IMR-90 (cell line): ENCODE measurements at regions not wholly inside any gene's neighbourhood (a gene's known extent, or its start where the extent isn't known, plus 50 kb on each side); places are given as distances from the start of the nearest gene placed in this dataset.

Experiments used
- ATAC-seq: fragments of 200-7000 bp; cut with Tn5 transposase; 2 replicates; pipeline ENCODE4 v1.9.1; 2020; ENCODE audit warnings: low read depth, mild to moderate bottlenecking, moderate library complexity
- BruUV-seq: library from RNA; stranded (reverse); fragments of 400-500 nt; replicated peaks from 2 replicates; lab custom pipeline; 2021; lab: Mats Ljungman, UMichigan
- CTCF ChIA-PET: fragments of 300-600 bp; formaldehyde crosslinking; extraction: SDS; loops from one replicate; lab custom pipeline; 2021; ENCODE audit warnings: antibody characterized with exemption; lab: Yijun Ruan, JAX
- POLR2A ChIA-PET: fragments of 300-600 bp; sonication (Branson Sonifier 250); formaldehyde crosslinking; loops from one replicate; lab custom pipeline; 2022; ENCODE audit warnings: antibody characterized with exemption; ENCODE audit not compliant: unreplicated experiment; lab: Charles Lee
- DNase-seq: peaks from one replicate; pipeline ENCODE4 v3.0.0; 2013
- H2AFZ ChIP-seq: replicated peaks from 2 replicates; pipeline ENCODE3; 2013; ENCODE audit warnings: low read length, mild to moderate bottlenecking; ENCODE audit not compliant: poor library complexity
- H2AK5ac ChIP-seq: 2 replicates; pipeline ENCODE4 v1.6.1; 2013; ENCODE audit warnings: low read depth, low read length, inconsistent platforms
- H2AK9ac ChIP-seq: replicated peaks from 2 replicates; pipeline ENCODE3; 2013; ENCODE audit warnings: mild to moderate bottlenecking, low read depth, low read length, moderate library complexity; ENCODE audit not compliant: poor library complexity
- H2BK120ac ChIP-seq: 2 replicates; pipeline ENCODE4 v1.6.1; 2013; ENCODE audit warnings: low read depth, low read length, inconsistent platforms
- H2BK15ac ChIP-seq: 3 replicates; pipeline ENCODE4 v1.6.1; 2013; ENCODE audit warnings: low read depth, low read length, inconsistent platforms
- H2BK20ac ChIP-seq: 2 replicates; pipeline ENCODE4 v1.6.1; 2013; ENCODE audit warnings: low read depth, mild to moderate bottlenecking, inconsistent platforms, low read length, moderate library complexity
- H2BK5ac ChIP-seq: 2 replicates; pipeline ENCODE4 v1.6.1; 2013; ENCODE audit warnings: mild to moderate bottlenecking, low read depth, low read length, inconsistent platforms; ENCODE audit not compliant: poor library complexity, severe bottlenecking
- H3K14ac ChIP-seq: replicated peaks from 2 replicates; pipeline ENCODE4 v1.6.1; 2013; ENCODE audit warnings: low read depth, low read length, inconsistent platforms
- H3K18ac ChIP-seq: 2 replicates; pipeline ENCODE4 v1.6.1; 2013; ENCODE audit warnings: low read depth, low read length, control low read depth
- H3K23ac ChIP-seq: 2 replicates; pipeline ENCODE4 v1.6.1; 2013; ENCODE audit warnings: low read depth, low read length, inconsistent platforms
- H3K27ac ChIP-seq: 2 replicates; pipeline ENCODE4 v1.5.1; 2013; ENCODE audit warnings: mild to moderate bottlenecking, control low read depth, low read length; ENCODE audit not compliant: insufficient read depth
- H3K27me3 ChIP-seq: 2 replicates; pipeline ENCODE4 v1.6.1; 2013; ENCODE audit warnings: low read length; ENCODE audit not compliant: control insufficient read depth, insufficient read depth
- H3K36me3 ChIP-seq: 2 replicates; pipeline ENCODE4 v1.6.1; 2013; ENCODE audit warnings: low read length, mixed read lengths; ENCODE audit not compliant: control insufficient read depth, insufficient read depth
- H3K4ac ChIP-seq: 2 replicates; pipeline ENCODE4 v1.6.1; 2013; ENCODE audit warnings: low read depth, low read length, inconsistent platforms
- H3K4me1 ChIP-seq: 2 replicates; pipeline ENCODE4 v1.6.1; 2013; ENCODE audit warnings: low read length, mixed read lengths; ENCODE audit not compliant: control insufficient read depth, insufficient read depth
- H3K4me2 ChIP-seq: 2 replicates; pipeline ENCODE4 v1.6.1; 2013; ENCODE audit warnings: low read depth, mild to moderate bottlenecking, control low read depth, low read length, moderate library complexity
- H3K4me3 ChIP-seq: 2 replicates; pipeline ENCODE4 v1.5.1; 2013; ENCODE audit warnings: low read depth, mild to moderate bottlenecking, control low read depth, low read length, moderate library complexity; ENCODE audit not compliant: insufficient read depth
- H3K56ac ChIP-seq: 2 replicates; pipeline ENCODE4 v1.6.1; 2013; ENCODE audit warnings: low read length, inconsistent platforms; ENCODE audit not compliant: insufficient read depth; ENCODE audit errors: extremely low read depth
- H3K79me1 ChIP-seq, 2 experiments: 2 replicates each; pipeline ENCODE4 v1.6.1; 2013; ENCODE audit warnings: low read length in 2 of 2, inconsistent platforms in 1 of 2, low read depth in 1 of 2
- H3K9ac ChIP-seq: 2 replicates; pipeline ENCODE4 v1.6.1; 2013; ENCODE audit warnings: low read depth, low read length, control low read depth
- H3K9me1 ChIP-seq: 2 replicates; pipeline ENCODE4 v1.6.1; 2013; ENCODE audit warnings: low read length, inconsistent platforms; ENCODE audit not compliant: insufficient read depth
- H3K9me3 ChIP-seq: 2 replicates; pipeline ENCODE4 v1.6.1; 2013; ENCODE audit warnings: low read length; ENCODE audit not compliant: control insufficient read depth, insufficient read depth
- H4K20me1 ChIP-seq: 2 replicates; pipeline ENCODE4 v1.6.1; 2013; ENCODE audit warnings: low read length, inconsistent platforms; ENCODE audit not compliant: insufficient read depth
- H4K5ac ChIP-seq: 2 replicates; pipeline ENCODE4 v1.6.1; 2013; ENCODE audit warnings: mild to moderate bottlenecking, low read depth, low read length, control low read depth
- H4K8ac ChIP-seq, 2 experiments: 2 replicates each; pipeline ENCODE4 v1.6.1; 2013; ENCODE audit warnings: low read depth in 2 of 2, low read length in 2 of 2, control low read depth in 1 of 2, inconsistent platforms in 1 of 2
- H4K91ac ChIP-seq: 2 replicates; pipeline ENCODE4 v1.6.1; 2013; ENCODE audit warnings: low read depth, low read length, inconsistent platforms; ENCODE audit not compliant: insufficient read depth
- BHLHE40 ChIP-seq: fragments of 150-350 bp; IDR thresholded peaks from 2 replicates; pipeline ENCODE4 v1.6.1; 2016; ENCODE audit warnings: mild to moderate bottlenecking, low read depth, low read length
- CEBPB ChIP-seq: IDR thresholded peaks from 2 replicates; pipeline ENCODE4 v1.6.1; 2012; ENCODE audit warnings: low read depth, low read length, improper control_type of control experiment
- MAFK ChIP-seq: IDR thresholded peaks from 2 replicates; pipeline ENCODE4 v1.6.1; 2012; ENCODE audit warnings: low read depth, low read length, improper control_type of control experiment
- MAZ ChIP-seq: IDR thresholded peaks from 2 replicates; pipeline ENCODE4 v1.6.1; 2012; ENCODE audit warnings: low read depth, mild to moderate bottlenecking, low read length, improper control_type of control experiment, moderate library complexity, borderline replicate concordance
- MXI1 ChIP-seq: IDR thresholded peaks from 2 replicates; pipeline ENCODE4 v1.6.1; 2012; ENCODE audit warnings: low read depth, mild to moderate bottlenecking, low read length, moderate library complexity, borderline replicate concordance
- NFE2L2 ChIP-seq: fragments of 150-350 bp; IDR thresholded peaks from 2 replicates; pipeline ENCODE4 v1.6.1; 2016; ENCODE audit warnings: low read depth, mild to moderate bottlenecking, low read length
- RAD21 ChIP-seq: IDR thresholded peaks from 2 replicates; pipeline ENCODE4 v1.6.1; 2012; ENCODE audit warnings: low read length, improper control_type of control experiment
- RFX5 ChIP-seq: IDR thresholded peaks from 2 replicates; pipeline ENCODE4 v1.8.0; 2012; ENCODE audit warnings: low read depth, mild to moderate bottlenecking, low read length, moderate library complexity
- WGBS, 2 experiments: methylation state at CpG; one replicate each; pipeline versions ENCODE4 v1.1.5 to v1.1.7; 2013; ENCODE audit warnings: missing lambda C conversion rate in 2 of 2; ENCODE audit not compliant: insufficient read length in 1 of 2; ENCODE audit errors: extremely low coverage in 2 of 2; 5-methylcytosine and 5-hydroxymethylcytosine counted together
- dilution Hi-C: fragments of 300-500 bp; cut with HindIII; formaldehyde crosslinking; loops from one replicate; pipeline ENCODE4 v1.14.3; 2018; ENCODE audit warnings: low sequenced_read_pairs; ENCODE audit not compliant: unreplicated experiment
- in situ Hi-C: fragments of 300-500 bp; cut with MboI; formaldehyde crosslinking; loops from 3 replicates; pipeline ENCODE4 v1.14.3; 2019; ENCODE audit warnings: low sequenced_read_pairs, inconsistent platforms, mixed read lengths
- intact Hi-C: fragments of 100-400 bp; cut with micrococcal nuclease; formaldehyde crosslinking; loops from 2 replicates; pipeline ENCODE4 v1.10.0; 2022
- TF ChIP-seq, protein P1 (sequence below): fragments of 150-350 bp; IDR thresholded peaks from 2 replicates; pipeline ENCODE4 v1.6.1; 2016; ENCODE audit warnings: low read depth, mild to moderate bottlenecking, low read length, moderate library complexity, borderline replicate concordance
- TF ChIP-seq, protein P2 (sequence below): fragments of 150-350 bp; IDR thresholded peaks from 2 replicates; pipeline ENCODE4 v1.6.1; 2017; ENCODE audit warnings: mild to moderate bottlenecking, antibody characterized with exemption, low read length, low read depth

DNA sequence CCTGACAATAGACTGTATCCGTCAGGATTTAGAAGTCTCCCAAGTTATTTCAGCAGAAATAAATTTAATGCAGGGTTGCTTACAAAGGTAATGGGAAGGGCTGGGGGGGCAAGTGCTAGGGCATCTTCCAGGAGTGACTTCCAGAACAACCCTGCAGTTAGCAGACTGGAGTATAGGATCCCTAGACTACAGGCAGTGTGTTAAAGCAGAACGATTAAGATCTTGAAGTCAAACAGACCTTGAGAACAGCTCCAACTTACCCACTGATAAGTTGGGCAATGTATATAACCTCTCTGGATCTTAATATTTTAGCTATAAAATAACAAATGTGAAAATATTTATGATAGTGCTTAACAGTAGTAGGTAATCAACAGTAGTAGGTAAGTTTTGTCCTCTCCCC lies 113.6 kb upstream of the LIFR start:
- Histone ChIP-seq H3K79me1 (no peaks in the 10 kb centered on the region), H3K56ac (no peak overlapping the region), H3K9ac (no peak overlapping the region), H3K18ac (no peak overlapping the region), H3K4me2 (no peak overlapping the region), H2AK5ac (no peak overlapping the region), H4K5ac (no peak overlapping the region), H2BK5ac (no peak overlapping the region), H3K4me1 (peaks cover 6% of the 10 kb centered on the region; the same call in 1 of the 2 replicates), H3K36me3 (no peaks in the 10 kb centered on the region), H2BK20ac (no peak overlapping the region), H3K23ac (no peak overlapping the region), H4K20me1 (no peaks in the 10 kb centered on the region), H3K4me3 (no peak overlapping the region), H2BK120ac (no peak overlapping the region), H2AK9ac (no peak overlapping the region), H3K14ac (no peak overlapping the region), H3K9me3 (no peaks in the 10 kb centered on the region), H4K91ac (no peak overlapping the region), H2BK15ac (no peak overlapping the region), H4K8ac (no peak overlapping the region), H3K27me3 (peaks cover 16% of the 10 kb centered on the region), H3K9me1 (peaks cover 4% of the 10 kb centered on the region; the same call in 1 of the 2 replicates), H3K4ac (no peak overlapping the region), H3K27ac (no peak overlapping the region), H2AFZ (no peak overlapping the region)
- dilution Hi-C loops (no loop called here), in situ Hi-C loops (no loop called here), intact Hi-C loops (loop anchor here (5.0 kb wide), 1 partner anchor 118 kb away; no protein-coding TSS in a partner anchor)
- BruUV-seq, result no TSS peak
- no CpG with 5 or more reads among the region's 2 CpGs for WGBS, 2 experiments
- ChIA-PET POLR2A (no interaction called here), CTCF (no interaction called here)
- ATAC-seq (no peak), DNase-seq (no peak)
- TF ChIP-seq MXI1, result no peak
- no peak for TF ChIP-seq MAFK
- no peak for TF ChIP-seq NFE2L2
- no peak for TF ChIP-seq MAZ
- no peak for TF ChIP-seq RAD21
- TF ChIP-seq RFX5, result no peak
- TF ChIP-seq, protein P1, sequence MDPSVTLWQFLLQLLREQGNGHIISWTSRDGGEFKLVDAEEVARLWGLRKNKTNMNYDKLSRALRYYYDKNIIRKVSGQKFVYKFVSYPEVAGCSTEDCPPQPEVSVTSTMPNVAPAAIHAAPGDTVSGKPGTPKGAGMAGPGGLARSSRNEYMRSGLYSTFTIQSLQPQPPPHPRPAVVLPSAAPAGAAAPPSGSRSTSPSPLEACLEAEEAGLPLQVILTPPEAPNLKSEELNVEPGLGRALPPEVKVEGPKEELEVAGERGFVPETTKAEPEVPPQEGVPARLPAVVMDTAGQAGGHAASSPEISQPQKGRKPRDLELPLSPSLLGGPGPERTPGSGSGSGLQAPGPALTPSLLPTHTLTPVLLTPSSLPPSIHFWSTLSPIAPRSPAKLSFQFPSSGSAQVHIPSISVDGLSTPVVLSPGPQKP, result no peak
- no peak for TF ChIP-seq CEBPB
- TF ChIP-seq, protein P2, sequence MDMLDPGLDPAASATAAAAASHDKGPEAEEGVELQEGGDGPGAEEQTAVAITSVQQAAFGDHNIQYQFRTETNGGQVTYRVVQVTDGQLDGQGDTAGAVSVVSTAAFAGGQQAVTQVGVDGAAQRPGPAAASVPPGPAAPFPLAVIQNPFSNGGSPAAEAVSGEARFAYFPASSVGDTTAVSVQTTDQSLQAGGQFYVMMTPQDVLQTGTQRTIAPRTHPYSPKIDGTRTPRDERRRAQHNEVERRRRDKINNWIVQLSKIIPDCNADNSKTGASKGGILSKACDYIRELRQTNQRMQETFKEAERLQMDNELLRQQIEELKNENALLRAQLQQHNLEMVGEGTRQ, result no peak
- TF ChIP-seq BHLHE40, result no peak
